HepG2 (cell line): ENCODE measurements at regions not wholly inside any gene's neighbourhood (a gene's known extent, or its start where the extent isn't known, plus 50 kb on each side); places are given as distances from the start of the nearest gene placed in this dataset.
A peak's percentile ranks its signal among the peaks of the same experiment; 100 is the strongest.

ENCODE experiments used
- FOXA1 ChIP-seq, 2 experiments: fragments of 450-650 bp in 1 of 2; sonication (generic) in 1 of 2; formaldehyde crosslinking in 1 of 2; IDR thresholded peaks; 2 replicates each; pipeline versions ENCODE4 v1.4.0 to v1.6.1; 2016 to 2020; ENCODE audit warnings: missing genetic modification reagents in 1 of 2
- FOXK1 ChIP-seq: sonication (generic); formaldehyde crosslinking; IDR thresholded peaks from 2 replicates; pipeline ENCODE4 v1.4.0; 2020; ENCODE audit warnings: low read depth, missing genetic modification reagents, borderline replicate concordance
- GMEB1 ChIP-seq: sonication (generic); formaldehyde crosslinking; IDR thresholded peaks from 2 replicates; pipeline ENCODE4 v1.5.1; 2020; ENCODE audit warnings: missing genetic modification reagents, mild to moderate bottlenecking, borderline replicate concordance
- HCFC1 ChIP-seq: fragments of 150-350 bp; IDR thresholded peaks from 2 replicates; pipeline ENCODE4 v1.6.1; 2014; ENCODE audit warnings: low read depth, low read length
- HNRNPK ChIP-seq: fragments of 200-400 bp; formaldehyde crosslinking; IDR thresholded peaks from 2 replicates; pipeline ENCODE4 v1.6.1; 2018; ENCODE audit warnings: low read length, low read depth, moderate library complexity, mild to moderate bottlenecking; ENCODE audit not compliant: poor library complexity, severe bottlenecking
- JDP2 ChIP-seq: sonication (generic); formaldehyde crosslinking; IDR thresholded peaks from 2 replicates; pipeline ENCODE4 v1.8.1; 2022; ENCODE audit warnings: missing genetic modification reagents, borderline replicate concordance
- NFE2L2 ChIP-seq: fragments of 150-350 bp; IDR thresholded peaks from 2 replicates; pipeline ENCODE4 v1.6.1; 2014; ENCODE audit warnings: low read length
- NFIC ChIP-seq: IDR thresholded peaks from 2 replicates; pipeline ENCODE4 v1.6.1; 2012; ENCODE audit warnings: mild to moderate bottlenecking, low read length, inconsistent platforms
- NFYC ChIP-seq: IDR thresholded peaks from 2 replicates; pipeline ENCODE4 v1.6.1; 2016; ENCODE audit warnings: missing genetic modification reagents, missing compliant biosample characterization
- PLRG1 ChIP-seq: fragments of 450-650 bp; conservative IDR thresholded peaks from 2 replicates; pipeline ENCODE4 v1.6.1; 2016
- SKI ChIP-seq: fragments of 450-650 bp; IDR thresholded peaks from one replicate; pipeline ENCODE4 v1.6.1; 2018; ENCODE audit warnings: mild to moderate bottlenecking; ENCODE audit not compliant: partially characterized antibody
- SNAI1 ChIP-seq: sonication (generic); formaldehyde crosslinking; IDR thresholded peaks from 2 replicates; pipeline ENCODE4 v1.5.0; 2020; ENCODE audit warnings: mild to moderate bottlenecking, missing genetic modification reagents, borderline replicate concordance
- TP53 ChIP-seq: sonication (generic); formaldehyde crosslinking; conservative IDR thresholded peaks from 2 replicates; pipeline ENCODE4 v1.4.0; 2020; ENCODE audit warnings: missing genetic modification reagents
- WIZ ChIP-seq: sonication (generic); formaldehyde crosslinking; IDR thresholded peaks from 2 replicates; pipeline ENCODE4 v1.5.1; 2020; ENCODE audit warnings: mild to moderate bottlenecking, missing genetic modification reagents
- ZFX ChIP-seq: sonication (generic); formaldehyde crosslinking; IDR thresholded peaks from 2 replicates; pipeline ENCODE4 v1.4.0; 2020; ENCODE audit warnings: mild to moderate bottlenecking, low read depth, missing genetic modification reagents, moderate library complexity
- ZFY ChIP-seq: sonication (generic); formaldehyde crosslinking; IDR thresholded peaks from 2 replicates; pipeline ENCODE4 v1.4.0; 2020; ENCODE audit warnings: missing genetic modification reagents
- ZIK1 ChIP-seq: sonication (generic); formaldehyde crosslinking; IDR thresholded peaks from 2 replicates; pipeline ENCODE4 v1.5.0; 2020; ENCODE audit warnings: mild to moderate bottlenecking, low read depth, missing genetic modification reagents, borderline replicate concordance
- ZNF101 ChIP-seq: sonication (generic); formaldehyde crosslinking; IDR thresholded peaks from 2 replicates; pipeline ENCODE4 v1.4.0; 2020; ENCODE audit warnings: mild to moderate bottlenecking, low read depth, missing genetic modification reagents, borderline replicate concordance
- ZNF264 ChIP-seq: sonication (generic); formaldehyde crosslinking; IDR thresholded peaks from 2 replicates; pipeline ENCODE4 v1.4.0; 2020; ENCODE audit warnings: missing genetic modification reagents
- ZNF335 ChIP-seq: sonication (generic); formaldehyde crosslinking; IDR thresholded peaks from 2 replicates; pipeline ENCODE4 v1.4.0; 2020; ENCODE audit warnings: missing genetic modification reagents
- ZNF33A ChIP-seq: sonication (generic); formaldehyde crosslinking; IDR thresholded peaks from 2 replicates; pipeline ENCODE4 v1.5.1; 2020; ENCODE audit warnings: missing genetic modification reagents, mild to moderate bottlenecking, moderate library complexity, borderline replicate concordance
- ZNF383 ChIP-seq: sonication (generic); formaldehyde crosslinking; IDR thresholded peaks from 2 replicates; pipeline ENCODE4 v1.4.0; 2020; ENCODE audit warnings: missing genetic modification reagents, mild to moderate bottlenecking, borderline replicate concordance
- ZNF773 ChIP-seq: sonication (generic); formaldehyde crosslinking; IDR thresholded peaks from 2 replicates; pipeline ENCODE4 v1.4.0; 2020; ENCODE audit warnings: missing genetic modification reagents, borderline replicate concordance
- ZNF781 ChIP-seq: sonication (generic); formaldehyde crosslinking; IDR thresholded peaks from 2 replicates; pipeline ENCODE4 v1.5.1; 2020; ENCODE audit warnings: borderline replicate concordance, mild to moderate bottlenecking, missing genetic modification reagents; ENCODE audit errors: not compliant biosample characterization
- ZNF782 ChIP-seq: sonication (generic); formaldehyde crosslinking; IDR thresholded peaks from 2 replicates; pipeline ENCODE4 v1.4.0; 2020; ENCODE audit warnings: missing genetic modification reagents, mild to moderate bottlenecking, borderline replicate concordance
- TF ChIP-seq, protein P1 (sequence below): sonication (generic); formaldehyde crosslinking; IDR thresholded peaks from 2 replicates; pipeline ENCODE4 v1.5.1; 2020; ENCODE audit warnings: missing genetic modification reagents, mild to moderate bottlenecking, borderline replicate concordance
- TF ChIP-seq, protein P2 (sequence below): IDR thresholded peaks from 2 replicates; pipeline ENCODE4 v1.6.1; 2016; ENCODE audit warnings: control low read depth

DNA sequence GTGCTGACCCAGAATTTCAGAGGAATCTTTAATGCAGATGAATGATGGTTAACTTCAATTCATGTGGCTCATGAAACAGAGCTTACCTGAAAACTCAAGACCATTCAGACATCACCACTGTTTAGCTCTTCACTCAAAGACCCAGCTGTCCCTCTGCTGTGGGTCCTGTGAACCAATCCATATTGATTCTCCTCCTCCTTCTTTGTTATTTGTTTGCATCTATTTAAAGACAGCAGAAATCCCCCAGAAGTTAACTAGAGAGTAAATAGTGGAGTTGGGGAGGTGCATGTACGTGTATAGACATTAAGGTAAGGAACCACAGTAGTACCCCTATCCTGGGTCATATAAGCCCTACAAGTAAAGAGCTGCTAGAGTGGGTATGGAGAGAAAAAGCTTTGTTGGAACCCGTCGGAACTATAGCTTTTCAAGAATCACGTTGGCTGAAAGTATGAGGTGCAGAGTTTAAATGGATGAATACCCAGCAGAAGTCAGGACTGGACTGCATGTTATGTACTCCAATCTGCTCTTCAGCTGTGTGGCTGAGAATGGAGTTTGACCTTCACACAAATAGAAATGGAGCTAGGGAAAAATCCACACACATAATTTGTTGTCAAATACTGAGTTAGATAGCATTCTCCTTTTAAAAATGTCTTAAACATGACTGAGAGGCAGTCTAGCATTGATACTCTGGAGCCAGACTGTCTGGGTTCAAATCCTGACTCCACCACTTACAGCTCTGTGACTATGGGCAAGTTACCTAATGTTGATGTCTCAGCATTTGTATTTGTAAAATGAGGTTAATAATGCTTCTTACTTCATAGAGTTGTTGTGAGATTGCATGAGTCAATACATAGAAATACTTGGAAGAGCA is 81.7 kb upstream of the HK2 start (continued):
- TF ChIP-seq WIZ (CRISPR knock-in tag) (no peak), GMEB1 (CRISPR knock-in tag) (no peak), NFE2L2 (no peak), FOXA1 (IDR thresholded peaks at IDR 0.05) (no peak), FOXA1 (CRISPR knock-in tag; IDR thresholded peaks at IDR 0.05) (no peak), FOXK1 (CRISPR knock-in tag) (peak; percentile 57; the same call in 1 of the 2 replicates), NFIC (peak; percentile 71), ZNF33A (CRISPR knock-in tag) (peak; percentile 47; the same call in 1 of the 2 replicates), SKI (no peak), NFYC (no peak), ZIK1 (CRISPR knock-in tag) (no peak), ZFX (CRISPR knock-in tag) (no peak), ZNF264 (no peak), ZNF335 (no peak), ZNF773 (CRISPR knock-in tag) (no peak), HNRNPK (no peak), JDP2 (CRISPR knock-in tag) (no peak), ZNF101 (CRISPR knock-in tag) (no peak), SNAI1 (no peak), ZFY (CRISPR knock-in tag) (no peak), ZNF781 (CRISPR knock-in tag) (no peak), HCFC1 (no peak), ZNF782 (CRISPR knock-in tag) (no peak), TP53 (CRISPR knock-in tag) (no peak), PLRG1 (no peak), ZNF383 (peak; percentile 34; the same call in 1 of the 2 replicates)
- TF ChIP-seq, protein P1, sequence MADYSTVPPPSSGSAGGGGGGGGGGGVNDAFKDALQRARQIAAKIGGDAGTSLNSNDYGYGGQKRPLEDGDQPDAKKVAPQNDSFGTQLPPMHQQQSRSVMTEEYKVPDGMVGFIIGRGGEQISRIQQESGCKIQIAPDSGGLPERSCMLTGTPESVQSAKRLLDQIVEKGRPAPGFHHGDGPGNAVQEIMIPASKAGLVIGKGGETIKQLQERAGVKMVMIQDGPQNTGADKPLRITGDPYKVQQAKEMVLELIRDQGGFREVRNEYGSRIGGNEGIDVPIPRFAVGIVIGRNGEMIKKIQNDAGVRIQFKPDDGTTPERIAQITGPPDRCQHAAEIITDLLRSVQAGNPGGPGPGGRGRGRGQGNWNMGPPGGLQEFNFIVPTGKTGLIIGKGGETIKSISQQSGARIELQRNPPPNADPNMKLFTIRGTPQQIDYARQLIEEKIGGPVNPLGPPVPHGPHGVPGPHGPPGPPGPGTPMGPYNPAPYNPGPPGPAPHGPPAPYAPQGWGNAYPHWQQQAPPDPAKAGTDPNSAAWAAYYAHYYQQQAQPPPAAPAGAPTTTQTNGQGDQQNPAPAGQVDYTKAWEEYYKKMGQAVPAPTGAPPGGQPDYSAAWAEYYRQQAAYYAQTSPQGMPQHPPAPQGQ (CRISPR knock-in tag): no peak
- TF ChIP-seq, protein P2, sequence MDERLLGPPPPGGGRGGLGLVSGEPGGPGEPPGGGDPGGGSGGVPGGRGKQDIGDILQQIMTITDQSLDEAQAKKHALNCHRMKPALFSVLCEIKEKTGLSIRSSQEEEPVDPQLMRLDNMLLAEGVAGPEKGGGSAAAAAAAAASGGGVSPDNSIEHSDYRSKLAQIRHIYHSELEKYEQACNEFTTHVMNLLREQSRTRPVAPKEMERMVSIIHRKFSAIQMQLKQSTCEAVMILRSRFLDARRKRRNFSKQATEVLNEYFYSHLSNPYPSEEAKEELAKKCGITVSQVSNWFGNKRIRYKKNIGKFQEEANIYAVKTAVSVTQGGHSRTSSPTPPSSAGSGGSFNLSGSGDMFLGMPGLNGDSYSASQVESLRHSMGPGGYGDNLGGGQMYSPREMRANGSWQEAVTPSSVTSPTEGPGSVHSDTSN (CRISPR knock-in tag): no peak
